IMR-90 (cell line): ENCODE measurements at regions not wholly inside any gene's neighbourhood (a gene's known extent, or its start where the extent isn't known, plus 50 kb on each side); places are given as distances from the start of the nearest gene placed in this dataset.

Experiments used
- ATAC-seq: fragments of 200-7000 bp; cut with Tn5 transposase; 2 replicates; pipeline ENCODE4 v1.9.1; 2020; ENCODE audit warnings: low read depth, mild to moderate bottlenecking, moderate library complexity
- BruUV-seq: library from RNA; stranded (reverse); fragments of 400-500 nt; replicated peaks from 2 replicates; lab custom pipeline; 2021; lab: Mats Ljungman, UMichigan
- CTCF ChIA-PET: fragments of 300-600 bp; formaldehyde crosslinking; extraction: SDS; loops from one replicate; lab custom pipeline; 2021; ENCODE audit warnings: antibody characterized with exemption; lab: Yijun Ruan, JAX
- POLR2A ChIA-PET: fragments of 300-600 bp; sonication (Branson Sonifier 250); formaldehyde crosslinking; loops from one replicate; lab custom pipeline; 2022; ENCODE audit warnings: antibody characterized with exemption; ENCODE audit not compliant: unreplicated experiment; lab: Charles Lee
- DNase-seq: peaks from one replicate; pipeline ENCODE4 v3.0.0; 2013
- H2AFZ ChIP-seq: replicated peaks from 2 replicates; pipeline ENCODE3; 2013; ENCODE audit warnings: low read length, mild to moderate bottlenecking; ENCODE audit not compliant: poor library complexity
- H2AK5ac ChIP-seq: 2 replicates; pipeline ENCODE4 v1.6.1; 2013; ENCODE audit warnings: low read depth, low read length, inconsistent platforms
- H2AK9ac ChIP-seq: replicated peaks from 2 replicates; pipeline ENCODE3; 2013; ENCODE audit warnings: mild to moderate bottlenecking, low read depth, low read length, moderate library complexity; ENCODE audit not compliant: poor library complexity
- H2BK120ac ChIP-seq: 2 replicates; pipeline ENCODE4 v1.6.1; 2013; ENCODE audit warnings: low read depth, low read length, inconsistent platforms
- H2BK15ac ChIP-seq: 3 replicates; pipeline ENCODE4 v1.6.1; 2013; ENCODE audit warnings: low read depth, low read length, inconsistent platforms
- H2BK20ac ChIP-seq: 2 replicates; pipeline ENCODE4 v1.6.1; 2013; ENCODE audit warnings: low read depth, mild to moderate bottlenecking, inconsistent platforms, low read length, moderate library complexity
- H2BK5ac ChIP-seq: 2 replicates; pipeline ENCODE4 v1.6.1; 2013; ENCODE audit warnings: mild to moderate bottlenecking, low read depth, low read length, inconsistent platforms; ENCODE audit not compliant: poor library complexity, severe bottlenecking
- H3K14ac ChIP-seq: replicated peaks from 2 replicates; pipeline ENCODE4 v1.6.1; 2013; ENCODE audit warnings: low read depth, low read length, inconsistent platforms
- H3K18ac ChIP-seq: 2 replicates; pipeline ENCODE4 v1.6.1; 2013; ENCODE audit warnings: low read depth, low read length, control low read depth
- H3K23ac ChIP-seq: 2 replicates; pipeline ENCODE4 v1.6.1; 2013; ENCODE audit warnings: low read depth, low read length, inconsistent platforms
- H3K27ac ChIP-seq: 2 replicates; pipeline ENCODE4 v1.5.1; 2013; ENCODE audit warnings: mild to moderate bottlenecking, control low read depth, low read length; ENCODE audit not compliant: insufficient read depth
- H3K27me3 ChIP-seq: 2 replicates; pipeline ENCODE4 v1.6.1; 2013; ENCODE audit warnings: low read length; ENCODE audit not compliant: control insufficient read depth, insufficient read depth
- H3K36me3 ChIP-seq: 2 replicates; pipeline ENCODE4 v1.6.1; 2013; ENCODE audit warnings: low read length, mixed read lengths; ENCODE audit not compliant: control insufficient read depth, insufficient read depth
- H3K4ac ChIP-seq: 2 replicates; pipeline ENCODE4 v1.6.1; 2013; ENCODE audit warnings: low read depth, low read length, inconsistent platforms
- H3K4me1 ChIP-seq: 2 replicates; pipeline ENCODE4 v1.6.1; 2013; ENCODE audit warnings: low read length, mixed read lengths; ENCODE audit not compliant: control insufficient read depth, insufficient read depth
- H3K4me2 ChIP-seq: 2 replicates; pipeline ENCODE4 v1.6.1; 2013; ENCODE audit warnings: low read depth, mild to moderate bottlenecking, control low read depth, low read length, moderate library complexity
- H3K4me3 ChIP-seq: 2 replicates; pipeline ENCODE4 v1.5.1; 2013; ENCODE audit warnings: low read depth, mild to moderate bottlenecking, control low read depth, low read length, moderate library complexity; ENCODE audit not compliant: insufficient read depth
- H3K56ac ChIP-seq: 2 replicates; pipeline ENCODE4 v1.6.1; 2013; ENCODE audit warnings: low read length, inconsistent platforms; ENCODE audit not compliant: insufficient read depth; ENCODE audit errors: extremely low read depth
- H3K79me1 ChIP-seq, 2 experiments: 2 replicates each; pipeline ENCODE4 v1.6.1; 2013; ENCODE audit warnings: low read length in 2 of 2, inconsistent platforms in 1 of 2, low read depth in 1 of 2
- H3K9ac ChIP-seq: 2 replicates; pipeline ENCODE4 v1.6.1; 2013; ENCODE audit warnings: low read depth, low read length, control low read depth
- H3K9me1 ChIP-seq: 2 replicates; pipeline ENCODE4 v1.6.1; 2013; ENCODE audit warnings: low read length, inconsistent platforms; ENCODE audit not compliant: insufficient read depth
- H3K9me3 ChIP-seq: 2 replicates; pipeline ENCODE4 v1.6.1; 2013; ENCODE audit warnings: low read length; ENCODE audit not compliant: control insufficient read depth, insufficient read depth
- H4K20me1 ChIP-seq: 2 replicates; pipeline ENCODE4 v1.6.1; 2013; ENCODE audit warnings: low read length, inconsistent platforms; ENCODE audit not compliant: insufficient read depth
- H4K5ac ChIP-seq: 2 replicates; pipeline ENCODE4 v1.6.1; 2013; ENCODE audit warnings: mild to moderate bottlenecking, low read depth, low read length, control low read depth
- H4K8ac ChIP-seq, 2 experiments: 2 replicates each; pipeline ENCODE4 v1.6.1; 2013; ENCODE audit warnings: low read depth in 2 of 2, low read length in 2 of 2, control low read depth in 1 of 2, inconsistent platforms in 1 of 2
- H4K91ac ChIP-seq: 2 replicates; pipeline ENCODE4 v1.6.1; 2013; ENCODE audit warnings: low read depth, low read length, inconsistent platforms; ENCODE audit not compliant: insufficient read depth
- CEBPB ChIP-seq: IDR thresholded peaks from 2 replicates; pipeline ENCODE4 v1.6.1; 2012; ENCODE audit warnings: low read depth, low read length, improper control_type of control experiment
- MXI1 ChIP-seq: IDR thresholded peaks from 2 replicates; pipeline ENCODE4 v1.6.1; 2012; ENCODE audit warnings: low read depth, mild to moderate bottlenecking, low read length, moderate library complexity, borderline replicate concordance
- NFE2L2 ChIP-seq: fragments of 150-350 bp; IDR thresholded peaks from 2 replicates; pipeline ENCODE4 v1.6.1; 2016; ENCODE audit warnings: low read depth, mild to moderate bottlenecking, low read length
- POLR2A ChIP-seq: IDR thresholded peaks from 2 replicates; pipeline ENCODE4 v1.6.1; 2012; ENCODE audit warnings: mild to moderate bottlenecking, low read depth, low read length
- WGBS, 2 experiments: methylation state at CpG; one replicate each; pipeline versions ENCODE4 v1.1.5 to v1.1.7; 2013; ENCODE audit warnings: missing lambda C conversion rate in 2 of 2; ENCODE audit not compliant: insufficient read length in 1 of 2; ENCODE audit errors: extremely low coverage in 2 of 2; 5-methylcytosine and 5-hydroxymethylcytosine counted together
- dilution Hi-C: fragments of 300-500 bp; cut with HindIII; formaldehyde crosslinking; loops from one replicate; pipeline ENCODE4 v1.14.3; 2018; ENCODE audit warnings: low sequenced_read_pairs; ENCODE audit not compliant: unreplicated experiment
- in situ Hi-C: fragments of 300-500 bp; cut with MboI; formaldehyde crosslinking; loops from 3 replicates; pipeline ENCODE4 v1.14.3; 2019; ENCODE audit warnings: low sequenced_read_pairs, inconsistent platforms, mixed read lengths
- intact Hi-C: fragments of 100-400 bp; cut with micrococcal nuclease; formaldehyde crosslinking; loops from 2 replicates; pipeline ENCODE4 v1.10.0; 2022
- TF ChIP-seq, protein P1 (sequence below): conservative IDR thresholded peaks from 2 replicates; pipeline ENCODE4 v1.5.1; 2012; ENCODE audit warnings: mild to moderate bottlenecking, low read depth, low read length, improper control_type of control experiment

GRCh38 chr2:161067846-161068350, 92.3 kb upstream of the TANK start:
- no peak overlapping the region for H2AK9ac ChIP-seq
- no peaks in the 10 kb centered on the region for H3K36me3 ChIP-seq
- in situ Hi-C loops: no loop called here
- H3K56ac ChIP-seq: no peak overlapping the region
- H4K5ac ChIP-seq: no peak overlapping the region
- H2BK20ac ChIP-seq: no peak overlapping the region
- H4K91ac ChIP-seq: no peak overlapping the region
- CTCF ChIA-PET: no interaction called here
- no peak overlapping the region for H2BK120ac ChIP-seq
- DNase-seq (no peak), ATAC-seq (no peak)
- POLR2A ChIA-PET: no interaction called here
- intact Hi-C loops: loop anchor here (10.0 kb wide), 1 partner anchor 473 kb away; no protein-coding TSS in a partner anchor
- H2AFZ ChIP-seq: no peak overlapping the region
- H3K9me3 ChIP-seq: no peaks in the 10 kb centered on the region
- 83% methylated on average over 1 of the region's 3 CpGs; no CpG with 5 or more reads in 1 of the 2 experiments for WGBS, 2 experiments
- no peak overlapping the region for H3K27ac ChIP-seq
- no peak overlapping the region for H3K4ac ChIP-seq
- no peak overlapping the region for H4K8ac ChIP-seq
- TF ChIP-seq MXI1 (no peak), CEBPB (no peak), POLR2A (no peak), NFE2L2 (no peak)
- TF ChIP-seq, protein P1, sequence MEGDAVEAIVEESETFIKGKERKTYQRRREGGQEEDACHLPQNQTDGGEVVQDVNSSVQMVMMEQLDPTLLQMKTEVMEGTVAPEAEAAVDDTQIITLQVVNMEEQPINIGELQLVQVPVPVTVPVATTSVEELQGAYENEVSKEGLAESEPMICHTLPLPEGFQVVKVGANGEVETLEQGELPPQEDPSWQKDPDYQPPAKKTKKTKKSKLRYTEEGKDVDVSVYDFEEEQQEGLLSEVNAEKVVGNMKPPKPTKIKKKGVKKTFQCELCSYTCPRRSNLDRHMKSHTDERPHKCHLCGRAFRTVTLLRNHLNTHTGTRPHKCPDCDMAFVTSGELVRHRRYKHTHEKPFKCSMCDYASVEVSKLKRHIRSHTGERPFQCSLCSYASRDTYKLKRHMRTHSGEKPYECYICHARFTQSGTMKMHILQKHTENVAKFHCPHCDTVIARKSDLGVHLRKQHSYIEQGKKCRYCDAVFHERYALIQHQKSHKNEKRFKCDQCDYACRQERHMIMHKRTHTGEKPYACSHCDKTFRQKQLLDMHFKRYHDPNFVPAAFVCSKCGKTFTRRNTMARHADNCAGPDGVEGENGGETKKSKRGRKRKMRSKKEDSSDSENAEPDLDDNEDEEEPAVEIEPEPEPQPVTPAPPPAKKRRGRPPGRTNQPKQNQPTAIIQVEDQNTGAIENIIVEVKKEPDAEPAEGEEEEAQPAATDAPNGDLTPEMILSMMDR: no peak
- no peak overlapping the region for H3K23ac ChIP-seq
- no peak overlapping the region for H3K18ac ChIP-seq
- no peak overlapping the region for H3K4me2 ChIP-seq
- H3K14ac ChIP-seq: no peak overlapping the region
- peaks cover 6% of the 10 kb centered on the region for H3K4me1 ChIP-seq
- H2BK15ac ChIP-seq: no peak overlapping the region
- H3K9ac ChIP-seq: no peak overlapping the region
- no peaks in the 10 kb centered on the region for H3K79me1 ChIP-seq
- H3K9me1 ChIP-seq: no peaks in the 10 kb centered on the region
- H3K4me3 ChIP-seq: no peak overlapping the region
- peaks cover 2% of the 10 kb centered on the region; the same call in 1 of the 2 replicates for H3K27me3 ChIP-seq
- dilution Hi-C loops: no loop called here
- no peak overlapping the region for H2AK5ac ChIP-seq
- H2BK5ac ChIP-seq: no peak overlapping the region
- H4K20me1 ChIP-seq: no peaks in the 10 kb centered on the region
- no TSS peak for BruUV-seq
